GM19397 (cell line): ENCODE measurements at regions not wholly inside any gene's neighbourhood (a gene's known extent, or its start where the extent isn't known, plus 50 kb on each side); places are given as distances from the start of the nearest gene placed in this dataset.

ENCODE experiments used
- ATAC-seq: cut with Tn5 transposase; IDR thresholded peaks from one replicate; pipeline ENCODE4 v1.9.1; 2021; ENCODE audit warnings: mild to moderate bottlenecking, moderate library complexity; ENCODE audit not compliant: unreplicated experiment

DNA sequence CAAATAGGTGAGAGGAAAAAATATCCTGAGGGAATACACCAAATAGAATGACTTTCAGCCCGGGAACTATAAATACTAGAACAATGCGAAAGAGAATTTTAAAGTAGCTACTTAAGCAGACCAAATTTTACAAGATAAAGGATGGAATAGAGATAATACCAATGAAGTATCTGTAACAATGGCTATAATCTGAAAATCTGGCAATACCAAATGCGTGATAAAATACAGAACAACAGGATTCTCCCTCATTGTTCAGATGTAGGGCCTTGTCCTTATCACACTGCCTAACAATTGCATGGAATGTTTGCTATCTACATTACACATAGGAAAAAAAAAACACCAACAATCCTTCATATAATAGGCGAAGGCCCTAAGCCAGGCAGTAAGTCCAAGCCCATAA is 815.4 kb upstream of the MDGA2 start:
- ATAC-seq, result no peak

DNA sequence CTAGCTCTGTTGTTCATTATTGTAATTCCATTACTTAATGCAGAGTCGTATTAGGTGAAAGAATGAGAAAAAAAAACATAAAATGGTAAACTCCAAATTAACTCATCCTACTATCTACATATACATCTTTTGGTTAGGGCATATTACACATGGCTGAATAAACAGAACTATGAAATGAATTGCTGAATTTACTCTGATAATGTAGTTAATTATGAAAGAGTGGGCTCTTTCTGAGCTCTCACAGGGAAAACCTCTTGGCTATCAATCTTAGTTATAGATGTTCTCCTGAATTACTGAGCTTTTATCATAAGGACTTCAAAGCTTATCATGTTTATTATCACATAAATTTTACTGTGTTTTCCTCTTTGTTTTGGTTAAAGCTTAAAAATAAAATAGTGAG is 798.5 kb upstream of the MDGA2 start:
- no peak for ATAC-seq

DNA sequence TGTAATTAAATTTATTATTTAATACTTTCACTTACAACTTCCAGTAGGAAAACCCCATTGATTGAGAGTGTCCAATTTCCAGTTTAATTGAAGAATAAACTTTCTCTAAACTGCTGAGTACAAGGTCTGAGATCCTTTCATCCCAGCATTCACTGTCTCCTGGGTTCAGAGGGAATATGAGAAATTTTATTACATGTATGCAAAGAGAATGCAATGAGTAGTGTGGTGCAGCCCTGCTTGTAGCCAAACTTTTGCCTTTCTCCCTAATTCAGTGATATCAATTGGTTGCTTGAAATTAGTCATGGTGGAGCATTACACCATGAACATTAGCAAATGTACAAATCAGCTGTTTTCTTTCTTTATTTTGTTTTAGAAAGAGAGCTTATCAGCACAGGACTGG is 780.6 kb upstream of the MDGA2 start:
- no peak for ATAC-seq

DNA sequence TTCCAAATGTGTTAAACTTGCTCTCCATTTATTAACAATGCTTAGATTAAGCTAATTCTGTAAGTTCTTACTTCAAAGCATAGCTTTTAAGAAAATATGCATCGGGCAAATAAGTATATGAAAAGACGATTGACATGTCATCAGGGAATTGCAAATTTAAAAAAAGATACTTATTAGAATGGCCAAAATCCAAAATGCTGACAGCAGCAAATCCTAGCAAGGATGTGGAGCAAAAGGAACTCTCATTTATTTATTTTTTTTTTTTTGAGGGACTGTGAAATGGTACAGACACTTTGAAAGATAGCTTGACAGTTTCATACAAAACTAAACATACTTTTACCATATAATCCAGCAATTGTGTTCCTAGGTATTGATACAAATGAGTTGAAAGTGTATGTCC is 779.5 kb upstream of the MDGA2 start:
- ATAC-seq, result no peak

DNA sequence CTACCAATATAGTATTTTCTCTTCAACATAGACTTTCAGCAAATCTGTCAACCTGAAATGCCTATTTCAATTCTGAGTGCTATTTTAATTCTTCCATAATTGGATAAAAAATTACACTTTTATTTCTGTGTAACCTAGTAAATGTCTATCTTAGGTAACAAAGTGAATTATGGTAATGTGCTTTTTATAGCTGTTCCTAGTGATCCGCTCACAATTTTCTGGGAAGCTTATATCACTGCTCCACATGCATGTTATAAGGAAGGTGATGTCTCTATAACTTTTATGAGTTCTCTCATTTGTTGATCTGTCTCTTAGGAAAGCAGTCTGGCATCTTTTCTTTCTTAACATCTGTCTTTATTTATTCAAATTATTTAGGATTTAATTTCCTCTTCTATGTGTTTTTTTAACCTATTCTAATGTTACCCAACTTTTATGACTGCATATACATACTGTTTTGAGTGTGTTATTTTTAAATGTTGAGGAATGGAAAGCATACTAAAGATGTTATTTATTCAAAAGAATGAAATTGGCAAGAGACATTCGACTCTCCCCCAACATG is 777.1 kb upstream of the MDGA2 start:
- ATAC-seq, result no peak

DNA sequence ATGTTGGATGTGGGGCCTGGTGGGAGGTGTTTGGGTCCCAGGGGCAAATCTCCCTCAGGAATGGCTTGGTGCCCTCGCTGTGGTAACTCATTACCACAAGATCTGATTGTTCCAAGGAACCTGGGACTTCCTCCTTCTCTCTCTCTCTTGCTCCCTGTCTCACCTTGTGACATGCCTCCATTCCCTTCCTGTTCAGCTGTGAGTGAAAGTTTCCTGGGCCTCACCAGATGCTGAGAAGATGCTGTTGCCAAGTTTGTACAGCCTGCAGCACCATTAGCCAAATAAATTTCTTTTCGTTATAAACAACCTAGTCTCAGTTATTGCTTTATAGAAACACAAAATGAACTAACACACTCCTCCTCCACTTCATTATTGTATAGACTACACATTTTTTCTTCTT is 759.8 kb upstream of the MDGA2 start:
- ATAC-seq, result no peak

DNA sequence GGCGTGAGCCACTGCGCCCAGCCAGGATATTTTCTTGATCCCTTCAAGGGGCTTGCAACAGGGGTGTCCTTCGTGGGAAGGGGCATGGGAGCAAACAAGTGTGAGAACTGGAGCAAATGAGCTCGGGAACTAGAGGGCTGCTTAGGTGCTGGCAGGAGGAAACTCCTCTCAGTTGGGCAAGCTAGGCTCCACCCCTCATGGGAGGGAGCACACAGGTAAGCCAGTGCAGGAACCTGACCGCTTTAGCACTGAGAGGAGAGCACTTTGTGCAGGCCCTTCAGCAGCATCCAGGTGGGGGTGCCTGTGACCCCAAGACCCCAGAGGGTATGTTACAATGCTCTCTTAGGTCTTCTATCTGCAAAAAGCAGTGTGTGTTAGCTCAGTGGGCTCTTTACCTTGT is 755.4 kb upstream of the MDGA2 start:
- ATAC-seq, result no peak

DNA sequence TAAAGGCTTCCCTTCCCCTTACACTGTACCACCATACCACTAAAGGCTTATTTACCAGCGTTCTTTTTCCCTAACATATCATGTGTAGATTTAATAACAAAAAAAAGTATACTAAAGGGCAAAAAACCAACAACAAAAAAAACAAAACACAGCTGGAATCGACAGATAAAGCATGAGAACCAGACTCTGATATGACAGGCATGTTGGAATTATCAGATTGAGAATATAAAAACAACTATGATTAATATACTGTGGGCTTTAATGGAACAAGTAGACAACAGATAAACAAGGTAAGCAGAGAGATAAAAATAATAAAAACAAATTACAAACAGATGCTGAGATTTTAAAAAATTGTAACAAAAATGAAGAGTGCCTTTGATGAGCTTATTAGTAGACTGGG is 754.1 kb upstream of the MDGA2 start:
- ATAC-seq, result no peak

DNA sequence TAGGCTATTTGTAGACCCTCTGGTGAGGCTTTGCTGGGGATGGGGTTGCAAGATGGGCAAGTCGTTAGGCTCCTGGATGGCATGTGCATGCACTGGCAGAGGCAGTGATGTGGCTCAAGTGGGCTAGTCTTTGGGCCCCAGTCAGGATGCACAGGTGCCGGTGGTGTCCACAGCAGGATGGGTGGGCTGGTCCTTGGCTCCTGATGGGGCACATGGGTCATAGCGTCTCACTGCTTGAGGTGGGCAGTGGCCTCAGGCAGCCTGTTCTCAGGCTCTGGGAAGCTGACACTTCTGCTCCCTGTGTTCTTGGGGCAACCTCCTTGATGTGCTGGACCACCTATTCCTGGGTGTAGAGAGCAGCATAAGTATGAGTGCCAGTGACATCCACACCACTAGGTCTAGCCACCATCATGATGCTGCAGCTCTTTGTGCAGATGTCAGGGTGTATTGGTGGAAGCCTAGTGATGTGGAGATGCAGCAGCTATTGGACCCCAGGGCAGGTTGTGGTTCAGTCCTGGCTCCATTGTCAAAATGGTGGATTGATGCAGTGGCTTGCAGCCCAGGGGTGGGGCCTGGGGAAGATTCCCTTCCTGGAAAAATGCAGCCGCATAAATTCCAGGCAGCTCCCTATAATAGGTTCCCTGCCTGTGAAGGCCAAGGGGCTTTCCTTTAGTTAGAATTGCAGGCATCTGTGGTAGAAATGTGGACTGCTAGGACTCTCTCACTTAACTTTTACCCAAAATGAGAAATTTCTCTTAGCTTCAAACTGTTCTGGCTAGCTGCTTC is 742.5 kb upstream of the MDGA2 start:
- ATAC-seq, result no peak

DNA sequence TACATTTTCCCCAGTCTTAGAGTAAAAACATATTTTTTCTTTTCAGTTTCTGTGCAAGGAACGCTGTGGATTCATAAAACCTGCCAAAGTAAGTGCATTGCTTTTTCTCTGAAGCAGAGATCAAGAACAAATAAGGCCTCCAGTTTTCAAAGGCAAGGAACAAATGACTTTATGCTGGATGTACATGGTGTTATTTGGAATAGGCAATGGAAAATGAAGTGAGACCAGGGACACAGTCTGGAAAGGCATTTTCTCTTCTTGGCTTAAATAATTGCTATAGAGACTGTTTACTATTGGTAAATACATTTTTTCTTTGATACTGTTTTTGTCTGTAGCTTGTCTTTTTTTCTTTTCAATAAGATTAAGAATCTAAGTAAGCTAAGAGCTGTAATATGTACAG is 725.9 kb upstream of the MDGA2 start:
- ATAC-seq, result no peak

DNA sequence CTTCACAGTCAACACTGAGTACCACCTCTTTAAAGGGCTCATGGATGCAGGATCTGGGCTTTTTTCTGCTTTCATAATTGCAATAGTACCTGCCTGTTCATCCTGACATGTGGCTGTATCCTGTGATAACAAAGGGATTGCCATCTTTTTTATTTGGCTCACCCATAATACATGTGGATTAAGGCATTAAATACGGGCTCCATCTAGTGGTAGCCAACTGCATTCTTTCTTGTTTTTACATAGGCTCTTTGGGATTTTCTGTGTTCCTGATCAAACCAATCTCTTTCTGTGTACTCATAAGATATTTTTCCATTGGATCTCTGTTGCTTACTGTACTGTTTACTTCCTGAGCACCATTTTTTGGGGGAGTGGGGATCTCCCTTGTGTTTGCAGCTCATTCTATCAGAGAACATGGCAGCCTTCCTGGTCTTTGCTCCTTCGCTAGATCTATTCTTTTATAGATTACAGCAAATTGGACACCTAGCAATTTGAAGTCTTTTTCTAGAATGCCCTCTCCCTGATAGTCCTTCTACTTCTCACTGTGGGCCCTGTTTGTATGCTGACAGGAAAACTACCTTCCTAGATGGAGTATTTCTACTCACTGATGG is 723.4 kb upstream of the MDGA2 start:
- no peak for ATAC-seq

DNA sequence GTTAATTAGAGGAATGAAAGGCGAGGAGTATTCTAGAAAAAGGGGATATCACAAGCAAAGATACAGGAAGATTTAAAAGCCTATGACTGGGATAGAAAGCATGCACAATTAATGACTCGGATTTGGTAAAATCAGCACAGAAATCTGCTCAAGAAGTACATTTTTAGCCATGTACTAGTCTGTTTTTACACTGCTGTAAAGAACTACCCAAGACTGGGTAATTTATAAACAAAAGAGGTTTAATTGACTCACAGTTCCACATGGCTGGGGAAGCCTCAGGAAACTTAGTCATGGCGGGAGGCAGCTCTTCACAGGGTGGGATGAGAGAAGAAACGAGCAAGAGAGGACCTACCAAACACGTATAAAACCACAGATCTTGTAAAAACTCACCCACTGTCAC is 716.3 kb upstream of the MDGA2 start:
- no peak for ATAC-seq

DNA sequence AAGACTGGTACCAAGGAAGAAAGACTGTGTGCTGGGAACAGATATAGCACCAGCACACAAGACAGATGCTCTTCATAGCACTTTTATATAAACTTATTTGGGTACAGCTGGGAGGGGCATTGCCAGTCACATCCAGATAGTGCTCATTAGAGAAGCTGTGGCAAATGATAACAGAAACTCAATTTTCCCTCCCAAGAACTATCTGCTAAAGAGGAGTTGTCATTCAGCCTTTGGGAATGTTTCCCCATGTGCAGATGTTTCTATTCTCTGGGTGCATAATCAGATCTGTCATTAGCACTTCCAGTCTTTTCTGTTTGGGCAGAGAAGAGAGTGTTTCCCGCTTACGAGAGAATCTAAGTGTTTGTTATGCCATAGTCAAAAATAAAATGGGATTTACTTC is 714.9 kb upstream of the MDGA2 start:
- no peak for ATAC-seq

DNA sequence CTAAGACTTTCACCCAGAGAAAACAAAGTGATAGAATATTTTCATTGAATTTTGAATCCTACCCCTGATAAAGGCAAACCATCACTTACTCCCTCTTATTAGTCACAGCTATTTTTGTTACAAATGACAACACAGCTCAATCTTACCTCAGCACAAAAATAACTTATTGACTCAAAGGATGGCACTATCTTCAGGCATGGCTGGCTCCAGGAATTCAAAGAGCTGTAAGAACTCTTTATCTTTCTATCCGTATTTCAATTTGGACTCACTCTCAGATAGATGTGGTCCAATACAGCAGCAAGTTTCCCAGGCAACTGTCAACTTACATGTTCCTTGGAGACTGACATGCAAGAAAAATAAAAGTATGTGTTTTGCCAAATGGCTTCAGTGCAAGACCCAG is 709.4 kb upstream of the MDGA2 start:
- ATAC-seq, result no peak

DNA sequence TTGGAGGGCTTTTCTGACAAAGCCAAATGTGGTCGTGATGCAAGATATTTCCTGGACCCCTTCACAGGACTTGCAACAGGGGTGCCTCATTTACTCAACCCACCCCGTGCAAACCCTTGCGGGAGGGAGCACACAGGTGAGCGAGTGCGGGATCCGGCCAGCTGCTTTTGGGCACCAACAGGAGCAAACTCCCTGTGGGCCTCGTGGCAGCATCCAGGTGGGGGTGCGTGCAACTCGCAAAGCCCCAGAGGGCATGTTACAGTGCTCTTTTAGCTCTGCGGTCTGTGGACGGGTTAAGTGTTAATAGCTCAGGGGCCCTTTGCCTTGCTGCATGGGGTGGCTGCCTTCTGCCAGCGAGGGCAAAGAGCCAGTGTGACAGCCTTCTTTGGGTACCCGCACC is 707.6 kb upstream of the MDGA2 start:
- no peak for ATAC-seq

DNA sequence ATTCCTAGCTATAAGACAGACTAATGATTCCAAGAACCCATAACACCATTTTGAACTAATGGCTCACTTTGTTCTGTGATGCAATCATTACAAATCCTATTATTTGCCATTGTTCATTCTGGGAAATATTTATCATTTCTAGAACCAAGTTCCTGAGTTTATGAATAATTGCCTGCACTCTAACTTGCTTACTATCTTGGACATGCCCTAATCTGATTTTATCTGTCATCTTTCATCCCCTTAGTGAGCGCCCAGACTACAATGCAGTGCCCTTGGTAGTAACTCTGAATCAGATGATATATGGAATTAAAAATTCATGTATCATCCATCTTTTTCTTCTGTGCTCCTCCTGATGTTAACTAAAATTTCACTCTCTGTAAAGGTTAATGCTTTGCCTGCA is 703.1 kb upstream of the MDGA2 start:
- ATAC-seq, result no peak

DNA sequence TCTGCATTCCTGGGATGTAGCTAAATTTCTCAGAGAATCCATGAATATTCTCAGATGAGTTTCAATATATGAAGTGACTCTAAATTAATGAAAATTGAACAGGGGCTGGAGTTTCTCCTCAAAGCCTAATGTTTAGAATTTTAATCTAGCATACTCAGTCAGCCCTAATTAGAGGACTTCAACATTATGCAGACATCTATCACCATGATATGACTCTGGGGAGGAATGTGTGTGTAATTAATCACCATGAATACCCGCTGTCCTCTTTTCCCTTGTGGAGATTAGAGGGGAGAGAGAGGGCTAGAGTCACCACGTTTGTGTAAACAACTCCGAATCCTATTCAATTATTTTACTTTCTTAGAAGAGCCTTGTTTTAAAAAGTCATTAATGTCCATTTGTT is 698.6 kb upstream of the MDGA2 start:
- ATAC-seq, result no peak

DNA sequence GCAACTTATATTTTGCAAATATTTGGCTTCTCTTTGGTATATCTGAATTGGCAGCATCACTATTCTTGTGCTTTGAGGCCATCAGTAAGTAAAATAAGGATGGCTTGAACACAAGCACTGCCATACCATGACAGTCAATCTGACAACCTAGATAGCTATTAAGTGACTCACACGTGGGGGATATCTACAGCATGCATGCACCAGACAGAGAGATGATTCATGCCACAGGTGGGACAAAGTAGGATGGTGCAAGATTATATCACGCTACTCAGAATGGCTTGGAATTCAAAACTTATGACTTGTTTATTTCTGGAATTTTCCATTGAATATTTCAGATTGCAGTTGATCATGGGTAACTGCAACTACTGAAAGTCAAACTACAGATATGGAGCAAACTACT is 675.6 kb upstream of the MDGA2 start:
- ATAC-seq, result no peak

DNA sequence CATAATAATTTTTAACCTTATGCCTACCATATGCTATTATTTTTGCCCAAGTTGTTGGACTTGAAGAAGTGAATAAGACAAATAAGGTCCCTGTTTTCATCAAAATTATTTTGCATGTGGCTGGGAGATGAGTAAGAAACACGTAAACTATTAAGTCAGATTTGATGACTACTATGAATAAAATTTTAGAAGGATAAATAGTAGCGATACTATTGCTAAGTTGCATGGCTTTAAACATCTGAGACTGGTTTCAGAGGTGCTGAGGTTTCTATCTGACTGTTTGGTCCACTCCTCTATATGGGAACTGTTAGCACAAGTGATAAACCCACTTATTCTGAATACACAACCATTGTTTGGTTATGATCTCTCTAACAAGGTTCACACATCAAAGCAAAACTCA is 674.3 kb upstream of the MDGA2 start:
- ATAC-seq, result no peak

DNA sequence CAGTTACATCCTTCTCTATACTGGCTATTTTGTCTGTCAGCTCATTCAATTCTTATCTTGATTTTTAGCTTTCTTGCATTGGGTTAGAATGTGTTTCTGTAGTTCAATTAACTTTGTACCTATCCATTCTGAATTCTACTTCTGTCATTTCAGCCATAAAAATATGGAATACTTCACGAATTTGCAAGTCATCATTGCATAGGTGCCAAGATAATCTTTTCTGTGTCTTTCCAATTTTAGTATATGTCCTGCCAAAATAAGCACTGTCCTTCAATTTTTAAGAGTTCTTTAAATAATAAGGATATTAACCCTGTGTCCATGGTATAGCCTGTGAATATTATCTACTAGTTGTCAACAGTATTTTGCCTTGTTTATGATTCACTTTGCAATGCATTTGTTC is 665.7 kb upstream of the MDGA2 start:
- no peak for ATAC-seq

DNA sequence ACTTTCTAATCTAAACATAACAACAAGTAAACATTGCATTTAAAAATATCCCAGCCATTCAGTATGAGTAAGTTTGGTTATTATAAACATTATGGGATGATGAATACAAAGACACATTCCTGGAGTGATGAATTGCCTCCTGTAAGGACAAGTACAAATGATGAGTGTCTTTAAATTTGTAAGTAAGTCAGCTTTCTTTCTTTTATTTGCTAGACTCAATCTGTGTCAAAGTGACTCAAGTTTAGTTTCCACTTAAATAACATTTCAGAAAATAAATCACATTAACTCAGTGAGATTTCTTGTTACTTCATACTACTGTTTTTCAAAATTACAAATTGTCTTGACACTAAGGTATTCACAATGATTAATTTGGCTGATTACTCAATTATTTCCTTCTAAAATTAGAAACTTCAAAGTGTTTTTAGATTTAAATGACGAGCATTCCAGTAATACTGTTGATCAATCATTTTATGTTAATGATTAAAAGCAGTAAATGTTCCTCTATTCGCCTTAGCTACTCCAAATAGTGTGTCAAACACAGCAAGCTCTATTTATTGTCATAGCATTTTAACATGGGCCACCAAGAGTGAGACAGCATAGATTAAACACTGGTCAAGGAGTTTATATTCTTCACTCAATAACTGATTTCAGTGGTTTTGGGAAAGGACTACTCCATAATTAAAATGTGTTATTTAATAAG is 658.0 kb upstream of the MDGA2 start:
- no peak for ATAC-seq

DNA sequence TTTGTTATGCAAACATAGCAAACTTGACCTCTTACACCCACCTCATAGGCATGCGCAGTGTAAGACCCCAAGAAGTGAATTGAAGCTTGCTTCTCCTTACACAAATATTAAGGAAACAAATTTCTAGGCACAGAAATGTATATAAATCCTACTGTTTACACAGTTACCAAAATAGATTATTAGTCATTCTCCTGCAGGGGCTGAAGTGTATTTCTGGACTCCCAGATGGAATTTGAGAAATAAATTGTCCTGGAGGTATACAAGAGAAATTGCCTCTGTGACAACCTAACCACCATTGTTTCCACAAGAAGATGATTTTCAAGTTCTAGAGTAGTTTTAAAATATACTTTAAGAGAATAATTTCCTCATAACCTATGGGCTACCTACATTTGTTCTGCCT is 656.0 kb upstream of the MDGA2 start:
- ATAC-seq, result no peak
